ENCODE measurements at regions not wholly inside any gene's neighbourhood (a gene's known extent, or its start where the extent isn't known, plus 50 kb on each side); places are given as distances from the start of the nearest gene placed in this dataset.
"Not testable (repeated sequence)": the region's sequence is repeated elsewhere in the genome, so short reads cannot be mapped to it uniquely, and the experiment has no call there.

- DNase-seq (ENCODE audit: low spot score): no peak
Measured at GRCh38 chr9:30815585-30815984, 1568.9 kb upstream of the ACO1 start.

GRCh38 chr9:30845136-30845535 is 1539.3 kb upstream of the ACO1 start:
- no peak for DNase-seq (ENCODE audit: low spot score)

- DNase-seq (ENCODE audit: low spot score): no peak
Measured at GRCh38 chr9:30846651-30847050, 1537.8 kb upstream of the ACO1 start.

GRCh38 chr9:30851600-30851999 is 1532.8 kb upstream of the ACO1 start:
- no peak for DNase-seq (ENCODE audit: low spot score)

- no peak for DNase-seq (ENCODE audit: low spot score)
Measured at GRCh38 chr9:30900706-30901105, 1483.7 kb upstream of the ACO1 start.

- DNase-seq (ENCODE audit: low spot score): no peak
Measured at GRCh38 chr9:30913331-30913730, 1471.1 kb upstream of the ACO1 start.

- no peak for DNase-seq (ENCODE audit: low spot score)
Measured at GRCh38 chr9:30915451-30915850, 1469.0 kb upstream of the ACO1 start.

- DNase-seq (ENCODE audit: low spot score): no peak
Measured at GRCh38 chr9:30925126-30925525, 1459.3 kb upstream of the ACO1 start.

GRCh38 chr9:30925635-30926034 is 1458.8 kb upstream of the ACO1 start:
- no peak for DNase-seq (ENCODE audit: low spot score)

- no peak for DNase-seq (ENCODE audit: low spot score)
Measured at GRCh38 chr9:30928045-30928444, 1456.4 kb upstream of the ACO1 start.

GRCh38 chr9:30932226-30932625 is 1452.2 kb upstream of the ACO1 start:
- no peak for DNase-seq (ENCODE audit: low spot score)

GRCh38 chr9:30935730-30936129 is 1448.7 kb upstream of the ACO1 start:
- no peak for DNase-seq (ENCODE audit: low spot score)

- DNase-seq (ENCODE audit: low spot score): no peak
Measured at GRCh38 chr9:30937106-30937505, 1447.3 kb upstream of the ACO1 start.

- not testable (repeated sequence) for DNase-seq (ENCODE audit: low spot score)
Measured at GRCh38 chr9:30942852-30943251, 1441.6 kb upstream of the ACO1 start.

- DNase-seq (ENCODE audit: low spot score): no peak
Measured at GRCh38 chr9:30943446-30944224, 1440.8 kb upstream of the ACO1 start.

- no peak for DNase-seq (ENCODE audit: low spot score)
Measured at GRCh38 chr9:30944225-30944569, 1440.2 kb upstream of the ACO1 start.

- no peak for DNase-seq (ENCODE audit: low spot score)
Measured at GRCh38 chr9:30944741-30945280, 1439.6 kb upstream of the ACO1 start.

- DNase-seq (ENCODE audit: low spot score): no peak
Measured at GRCh38 chr9:30964332-30964731, 1420.1 kb upstream of the ACO1 start.

GRCh38 chr9:30967476-30967875 is 1417.0 kb upstream of the ACO1 start:
- no peak for DNase-seq (ENCODE audit: low spot score)

- no peak for DNase-seq (ENCODE audit: low spot score)
Measured at GRCh38 chr9:30970186-30970585, 1414.3 kb upstream of the ACO1 start.

GRCh38 chr9:30970812-30971211 is 1413.6 kb upstream of the ACO1 start:
- DNase-seq (ENCODE audit: low spot score): no peak

- no peak for DNase-seq (ENCODE audit: low spot score)
Measured at GRCh38 chr9:30972654-30973053, 1411.8 kb upstream of the ACO1 start.

- DNase-seq (ENCODE audit: low spot score): no peak
Measured at GRCh38 chr9:30977965-30978364, 1406.5 kb upstream of the ACO1 start.

GRCh38 chr9:30982301-30982700 is 1402.1 kb upstream of the ACO1 start:
- no peak for DNase-seq (ENCODE audit: low spot score)

Data from AG08395 (cell line).